Liver (tissue), 8 donors: ENCODE measurements at regions not wholly inside any gene's neighbourhood (a gene's known extent, or its start where the extent isn't known, plus 50 kb on each side); places are given as distances from the start of the nearest gene placed in this dataset.
"Not testable (repeated sequence)": the region's sequence is repeated elsewhere in the genome, so short reads cannot be mapped to it uniquely, and the experiment has no call there.

Experiments
- DNase-seq: peaks from one replicate; pipeline ENCODE4 v3.0.0-alpha.2; 2017; ENCODE audit warnings: low spot score
- H3K27ac ChIP-seq, 2 donors: one replicate each; pipeline ENCODE4 v1.7.0; 2013; ENCODE audit warnings: inconsistent platforms in 2 of 2, low read length in 2 of 2, control low read depth in 1 of 2, low read depth in 1 of 2, mild to moderate bottlenecking in 1 of 2
- H3K27me3 ChIP-seq, 4 donors: one replicate each; pipeline versions ENCODE4 v1.6.1 to v1.7.0; 2013; ENCODE audit warnings: low read length in 3 of 4, inconsistent platforms in 1 of 4, mild to moderate bottlenecking in 1 of 4, moderate library complexity in 1 of 4; ENCODE audit not compliant: control insufficient read depth in 4 of 4, insufficient read depth in 4 of 4
- H3K36me3 ChIP-seq, 4 donors: one replicate each; pipeline versions ENCODE4 v1.6.1 to v1.7.0; 2013; ENCODE audit warnings: low read length in 3 of 4, mild to moderate bottlenecking in 3 of 4, low read depth in 1 of 4, moderate library complexity in 1 of 4; ENCODE audit not compliant: control insufficient read depth in 4 of 4, insufficient read depth in 3 of 4
- H3K4me1 ChIP-seq, 4 donors: one replicate each; pipeline versions ENCODE4 v1.6.1 to v1.7.0; 2013; ENCODE audit warnings: low read length in 3 of 4, mild to moderate bottlenecking in 3 of 4, moderate library complexity in 1 of 4; ENCODE audit not compliant: control insufficient read depth in 4 of 4, insufficient read depth in 4 of 4
- H3K4me3 ChIP-seq, 3 donors: one replicate each; pipeline versions ENCODE4 v1.6.1 to v1.7.0; 2013; ENCODE audit warnings: low read length in 3 of 3, control low read depth in 1 of 3, low read depth in 1 of 3, mild to moderate bottlenecking in 1 of 3
- H3K9ac ChIP-seq, 2 donors: one replicate each; pipeline ENCODE4 v1.7.0; 2013; ENCODE audit warnings: low read length in 2 of 2, mild to moderate bottlenecking in 2 of 2, moderate library complexity in 2 of 2, control low read depth in 1 of 2, low read depth in 1 of 2
- H3K9me3 ChIP-seq, 4 donors: one replicate each; pipeline versions ENCODE4 v1.6.1 to v1.7.0; 2013; ENCODE audit warnings: low read length in 3 of 4; ENCODE audit not compliant: control insufficient read depth in 4 of 4
- EGR1 ChIP-seq, 2 donors: IDR thresholded peaks; 2 replicates each; pipeline ENCODE4 v1.6.1; 2016 to 2018; ENCODE audit warnings: antibody characterized with exemption in 2 of 2, low read depth in 2 of 2
- FOXA1 ChIP-seq: IDR thresholded peaks from 2 replicates; pipeline ENCODE4 v1.6.1; 2016; ENCODE audit warnings: antibody characterized with exemption
- FOXA2 ChIP-seq: IDR thresholded peaks from 2 replicates; pipeline ENCODE4 v1.6.1; 2016; ENCODE audit warnings: antibody characterized with exemption
- GABPA ChIP-seq, 2 donors: IDR thresholded peaks in 1 of 2; conservative IDR thresholded peaks in 1 of 2; 2 replicates each; pipeline ENCODE4 v1.6.1; 2016; ENCODE audit warnings: antibody characterized with exemption in 2 of 2, mild to moderate bottlenecking in 1 of 2, moderate library complexity in 1 of 2
- HNF4A ChIP-seq, 2 donors: conservative IDR thresholded peaks; 2 replicates each; pipeline ENCODE4 v1.6.1; 2016; ENCODE audit warnings: antibody characterized with exemption in 2 of 2, mild to moderate bottlenecking in 2 of 2
- HNF4G ChIP-seq: IDR thresholded peaks from 2 replicates; pipeline ENCODE4 v1.6.1; 2016; ENCODE audit warnings: antibody characterized with exemption
- NR2F2 ChIP-seq: IDR thresholded peaks from 2 replicates; pipeline ENCODE4 v1.6.1; 2016; ENCODE audit warnings: antibody characterized with exemption
- RAD21 ChIP-seq, 2 donors: IDR thresholded peaks; 2 replicates each; pipeline ENCODE4 v1.6.1; 2016; ENCODE audit warnings: antibody characterized with exemption in 2 of 2, mild to moderate bottlenecking in 2 of 2
- RXRA ChIP-seq, 2 donors: IDR thresholded peaks; 2 replicates each; pipeline ENCODE4 v1.6.1; 2017 to 2018; ENCODE audit warnings: antibody characterized with exemption in 2 of 2, mild to moderate bottlenecking in 1 of 2
- SP1 ChIP-seq: IDR thresholded peaks from 2 replicates; pipeline ENCODE4 v1.6.1; 2018; ENCODE audit warnings: antibody characterized with exemption, mild to moderate bottlenecking
- YY1 ChIP-seq: IDR thresholded peaks from 2 replicates; pipeline ENCODE4 v1.6.1; 2016; ENCODE audit warnings: antibody characterized with exemption, mild to moderate bottlenecking
- WGBS: extraction: QIAGEN DNeasy Blood & Tissue Kit; methylation state at CpG from one replicate; pipeline ENCODE4 v1.1.7; 2013; 5-methylcytosine and 5-hydroxymethylcytosine counted together
- TF ChIP-seq, protein P1 (sequence below): fragments of 150-350 bp; IDR thresholded peaks from 2 replicates; pipeline ENCODE4 v1.5.1; 2017; ENCODE audit warnings: improper control_type of control experiment, low read depth, low read length; ENCODE audit not compliant: missing input control
- TF ChIP-seq, protein P2 (sequence below): IDR thresholded peaks from 2 replicates; pipeline ENCODE4 v1.6.1; 2016; ENCODE audit warnings: antibody characterized with exemption
- TF ChIP-seq, protein P3 (sequence below): IDR thresholded peaks from 2 replicates; pipeline ENCODE4 v1.6.1; 2016; ENCODE audit warnings: antibody characterized with exemption
- TF ChIP-seq, protein P4 (sequence below): IDR thresholded peaks from 2 replicates; pipeline ENCODE4 v1.6.1; 2016; ENCODE audit warnings: antibody characterized with exemption
- TF ChIP-seq, protein P5 (sequence below): IDR thresholded peaks from 2 replicates; pipeline ENCODE4 v1.6.1; 2016; ENCODE audit warnings: antibody characterized with exemption, mild to moderate bottlenecking
- donor health status: healthy.
- donor health status: healthy.
- donor health status: healthy.
- donor health status: healthy.
- donor health status: healthy.

DNA sequence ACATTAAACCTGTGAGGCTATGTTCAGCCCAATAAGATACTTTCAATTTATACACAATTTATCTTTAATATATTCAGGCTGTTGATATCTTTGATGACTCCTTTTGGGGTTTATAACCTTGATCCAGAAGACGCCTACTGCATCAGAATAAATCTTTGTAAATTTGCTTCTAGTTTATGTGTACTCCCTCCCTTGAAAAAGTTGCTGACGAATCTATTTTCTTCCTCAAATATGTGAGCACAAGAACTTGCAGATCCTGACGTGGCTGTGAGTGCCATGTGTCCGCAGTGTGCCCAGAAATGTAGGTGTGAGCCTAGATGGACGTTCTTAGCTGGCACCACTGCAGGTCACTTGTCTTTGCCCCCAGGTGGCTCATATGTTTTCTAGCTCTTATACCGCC, 60.6 kb upstream of the TPP2 start:
- Histone ChIP-seq H3K27ac (no peak overlapping the region), H3K27me3 (no peaks in the 10 kb centered on the region), H3K4me3 (no peak overlapping the region), H3K36me3 (no peaks in the 10 kb centered on the region), H3K4me1 (no peaks in the 10 kb centered on the region), H3K9me3 (no peaks in the 10 kb centered on the region), H3K9ac (no peak overlapping the region)
- 70% methylated on average over 6 of the region's 6 CpGs for WGBS
- TF ChIP-seq RXRA (IDR thresholded peaks at IDR 0.05) (no peak), FOXA1 (no peak), HNF4A (conservative IDR thresholded peaks at IDR 0.05) (no peak), RAD21 (IDR thresholded peaks at IDR 0.05) (no peak), FOXA2 (no peak), NR2F2 (no peak), YY1 (no peak), EGR1 (IDR thresholded peaks at IDR 0.05; ENCODE audit: low read depth in 2 of 2) (no peak), SP1 (no peak), HNF4G (no peak), GABPA (IDR thresholded peaks at IDR 0.05 in 1 of 2, conservative IDR thresholded peaks at IDR 0.05 in 1 of 2) (no peak)
- TF ChIP-seq, protein P1, sequence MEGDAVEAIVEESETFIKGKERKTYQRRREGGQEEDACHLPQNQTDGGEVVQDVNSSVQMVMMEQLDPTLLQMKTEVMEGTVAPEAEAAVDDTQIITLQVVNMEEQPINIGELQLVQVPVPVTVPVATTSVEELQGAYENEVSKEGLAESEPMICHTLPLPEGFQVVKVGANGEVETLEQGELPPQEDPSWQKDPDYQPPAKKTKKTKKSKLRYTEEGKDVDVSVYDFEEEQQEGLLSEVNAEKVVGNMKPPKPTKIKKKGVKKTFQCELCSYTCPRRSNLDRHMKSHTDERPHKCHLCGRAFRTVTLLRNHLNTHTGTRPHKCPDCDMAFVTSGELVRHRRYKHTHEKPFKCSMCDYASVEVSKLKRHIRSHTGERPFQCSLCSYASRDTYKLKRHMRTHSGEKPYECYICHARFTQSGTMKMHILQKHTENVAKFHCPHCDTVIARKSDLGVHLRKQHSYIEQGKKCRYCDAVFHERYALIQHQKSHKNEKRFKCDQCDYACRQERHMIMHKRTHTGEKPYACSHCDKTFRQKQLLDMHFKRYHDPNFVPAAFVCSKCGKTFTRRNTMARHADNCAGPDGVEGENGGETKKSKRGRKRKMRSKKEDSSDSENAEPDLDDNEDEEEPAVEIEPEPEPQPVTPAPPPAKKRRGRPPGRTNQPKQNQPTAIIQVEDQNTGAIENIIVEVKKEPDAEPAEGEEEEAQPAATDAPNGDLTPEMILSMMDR: no peak
- TF ChIP-seq, protein P2, sequence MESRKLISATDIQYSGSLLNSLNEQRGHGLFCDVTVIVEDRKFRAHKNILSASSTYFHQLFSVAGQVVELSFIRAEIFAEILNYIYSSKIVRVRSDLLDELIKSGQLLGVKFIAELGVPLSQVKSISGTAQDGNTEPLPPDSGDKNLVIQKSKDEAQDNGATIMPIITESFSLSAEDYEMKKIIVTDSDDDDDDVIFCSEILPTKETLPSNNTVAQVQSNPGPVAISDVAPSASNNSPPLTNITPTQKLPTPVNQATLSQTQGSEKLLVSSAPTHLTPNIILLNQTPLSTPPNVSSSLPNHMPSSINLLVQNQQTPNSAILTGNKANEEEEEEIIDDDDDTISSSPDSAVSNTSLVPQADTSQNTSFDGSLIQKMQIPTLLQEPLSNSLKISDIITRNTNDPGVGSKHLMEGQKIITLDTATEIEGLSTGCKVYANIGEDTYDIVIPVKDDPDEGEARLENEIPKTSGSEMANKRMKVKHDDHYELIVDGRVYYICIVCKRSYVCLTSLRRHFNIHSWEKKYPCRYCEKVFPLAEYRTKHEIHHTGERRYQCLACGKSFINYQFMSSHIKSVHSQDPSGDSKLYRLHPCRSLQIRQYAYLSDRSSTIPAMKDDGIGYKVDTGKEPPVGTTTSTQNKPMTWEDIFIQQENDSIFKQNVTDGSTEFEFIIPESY: no peak
- TF ChIP-seq, protein P3, sequence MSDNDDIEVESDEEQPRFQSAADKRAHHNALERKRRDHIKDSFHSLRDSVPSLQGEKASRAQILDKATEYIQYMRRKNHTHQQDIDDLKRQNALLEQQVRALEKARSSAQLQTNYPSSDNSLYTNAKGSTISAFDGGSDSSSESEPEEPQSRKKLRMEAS: no peak
- TF ChIP-seq, protein P4, sequence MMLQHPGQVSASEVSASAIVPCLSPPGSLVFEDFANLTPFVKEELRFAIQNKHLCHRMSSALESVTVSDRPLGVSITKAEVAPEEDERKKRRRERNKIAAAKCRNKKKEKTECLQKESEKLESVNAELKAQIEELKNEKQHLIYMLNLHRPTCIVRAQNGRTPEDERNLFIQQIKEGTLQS: no peak
- TF ChIP-seq, protein P5, sequence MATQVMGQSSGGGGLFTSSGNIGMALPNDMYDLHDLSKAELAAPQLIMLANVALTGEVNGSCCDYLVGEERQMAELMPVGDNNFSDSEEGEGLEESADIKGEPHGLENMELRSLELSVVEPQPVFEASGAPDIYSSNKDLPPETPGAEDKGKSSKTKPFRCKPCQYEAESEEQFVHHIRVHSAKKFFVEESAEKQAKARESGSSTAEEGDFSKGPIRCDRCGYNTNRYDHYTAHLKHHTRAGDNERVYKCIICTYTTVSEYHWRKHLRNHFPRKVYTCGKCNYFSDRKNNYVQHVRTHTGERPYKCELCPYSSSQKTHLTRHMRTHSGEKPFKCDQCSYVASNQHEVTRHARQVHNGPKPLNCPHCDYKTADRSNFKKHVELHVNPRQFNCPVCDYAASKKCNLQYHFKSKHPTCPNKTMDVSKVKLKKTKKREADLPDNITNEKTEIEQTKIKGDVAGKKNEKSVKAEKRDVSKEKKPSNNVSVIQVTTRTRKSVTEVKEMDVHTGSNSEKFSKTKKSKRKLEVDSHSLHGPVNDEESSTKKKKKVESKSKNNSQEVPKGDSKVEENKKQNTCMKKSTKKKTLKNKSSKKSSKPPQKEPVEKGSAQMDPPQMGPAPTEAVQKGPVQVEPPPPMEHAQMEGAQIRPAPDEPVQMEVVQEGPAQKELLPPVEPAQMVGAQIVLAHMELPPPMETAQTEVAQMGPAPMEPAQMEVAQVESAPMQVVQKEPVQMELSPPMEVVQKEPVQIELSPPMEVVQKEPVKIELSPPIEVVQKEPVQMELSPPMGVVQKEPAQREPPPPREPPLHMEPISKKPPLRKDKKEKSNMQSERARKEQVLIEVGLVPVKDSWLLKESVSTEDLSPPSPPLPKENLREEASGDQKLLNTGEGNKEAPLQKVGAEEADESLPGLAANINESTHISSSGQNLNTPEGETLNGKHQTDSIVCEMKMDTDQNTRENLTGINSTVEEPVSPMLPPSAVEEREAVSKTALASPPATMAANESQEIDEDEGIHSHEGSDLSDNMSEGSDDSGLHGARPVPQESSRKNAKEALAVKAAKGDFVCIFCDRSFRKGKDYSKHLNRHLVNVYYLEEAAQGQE: no peak
- no peak for DNase-seq

DNA sequence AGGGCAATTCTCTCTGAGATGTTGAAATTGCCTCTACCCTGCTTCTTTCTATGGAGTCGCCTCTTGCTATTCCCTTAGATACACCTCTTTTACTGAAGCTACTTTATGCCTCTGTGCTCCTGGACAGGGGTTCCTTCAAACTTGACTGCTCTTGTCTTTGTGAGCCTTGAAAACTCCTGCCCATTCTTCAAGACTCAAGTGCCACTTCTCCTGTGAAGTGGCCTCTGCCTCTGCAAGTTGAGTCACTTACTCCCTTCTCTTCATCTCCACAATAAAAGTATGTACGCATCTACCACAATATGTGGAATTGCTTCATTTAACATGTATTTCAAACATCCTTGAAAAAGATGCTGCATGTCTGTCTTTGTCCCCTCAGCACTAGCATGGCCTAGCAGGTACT, 66.0 kb upstream of the TPP2 start:
- peaks cover 0 to 2% (median 0%) of the 10 kb centered on the region in 4 donors for H3K27me3 ChIP-seq
- WGBS: 82% methylated on average over 2 of the region's 2 CpGs
- TF ChIP-seq FOXA1 (no peak), SP1 (no peak)

DNA sequence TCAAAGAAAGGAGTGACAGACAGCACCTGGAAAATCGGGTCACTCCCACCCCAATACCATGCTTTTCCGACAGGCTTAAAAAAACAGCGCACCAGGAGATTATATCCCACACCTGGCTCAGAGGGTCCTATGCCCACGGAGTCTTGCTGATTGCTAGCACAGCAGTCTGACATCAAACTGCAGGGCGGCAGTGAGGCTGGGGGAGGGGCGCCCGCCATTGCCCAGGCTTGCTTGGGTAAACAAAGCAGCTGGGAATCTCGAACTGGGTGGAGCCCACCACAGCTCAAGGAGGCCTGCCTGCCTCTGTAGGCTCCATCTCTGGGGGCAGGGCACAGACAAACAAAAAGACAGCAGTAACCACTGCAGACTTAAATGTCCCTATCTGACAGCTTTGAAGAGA, 74.5 kb upstream of the TPP2 start:
- not testable (repeated sequence) for H3K27ac ChIP-seq, DNase-seq, H3K9ac ChIP-seq, H3K9me3 ChIP-seq, H3K4me3 ChIP-seq, H3K36me3 ChIP-seq, H3K4me1 ChIP-seq, H3K27me3 ChIP-seq
- 78% methylated on average over 8 of the region's 8 CpGs for whole genome bisulfite sequencing

More for the DNA sequence above, 66.0 kb upstream of the TPP2 start:
- no peak overlapping the region for H3K4me3 ChIP-seq
- H3K4me1 ChIP-seq: no peaks in the 10 kb centered on the region
- H3K27ac ChIP-seq: no peak overlapping the region
- DNase-seq: no peak
- no peaks in the 10 kb centered on the region for H3K9me3 ChIP-seq
- no peak overlapping the region for H3K9ac ChIP-seq
- no peaks in the 10 kb centered on the region for H3K36me3 ChIP-seq
